GM11168 (cell line): ENCODE measurements at regions not wholly inside any gene's neighbourhood (a gene's known extent, or its start where the extent isn't known, plus 50 kb on each side); places are given as distances from the start of the nearest gene placed in this dataset.

Experiments used
- in situ Hi-C: fragments of 300-500 bp; cut with MboI; formaldehyde crosslinking; loops from one replicate; pipeline ENCODE4 v1.12.0; 2022; ENCODE audit warnings: low sequenced_read_pairs; ENCODE audit not compliant: unreplicated experiment

DNA sequence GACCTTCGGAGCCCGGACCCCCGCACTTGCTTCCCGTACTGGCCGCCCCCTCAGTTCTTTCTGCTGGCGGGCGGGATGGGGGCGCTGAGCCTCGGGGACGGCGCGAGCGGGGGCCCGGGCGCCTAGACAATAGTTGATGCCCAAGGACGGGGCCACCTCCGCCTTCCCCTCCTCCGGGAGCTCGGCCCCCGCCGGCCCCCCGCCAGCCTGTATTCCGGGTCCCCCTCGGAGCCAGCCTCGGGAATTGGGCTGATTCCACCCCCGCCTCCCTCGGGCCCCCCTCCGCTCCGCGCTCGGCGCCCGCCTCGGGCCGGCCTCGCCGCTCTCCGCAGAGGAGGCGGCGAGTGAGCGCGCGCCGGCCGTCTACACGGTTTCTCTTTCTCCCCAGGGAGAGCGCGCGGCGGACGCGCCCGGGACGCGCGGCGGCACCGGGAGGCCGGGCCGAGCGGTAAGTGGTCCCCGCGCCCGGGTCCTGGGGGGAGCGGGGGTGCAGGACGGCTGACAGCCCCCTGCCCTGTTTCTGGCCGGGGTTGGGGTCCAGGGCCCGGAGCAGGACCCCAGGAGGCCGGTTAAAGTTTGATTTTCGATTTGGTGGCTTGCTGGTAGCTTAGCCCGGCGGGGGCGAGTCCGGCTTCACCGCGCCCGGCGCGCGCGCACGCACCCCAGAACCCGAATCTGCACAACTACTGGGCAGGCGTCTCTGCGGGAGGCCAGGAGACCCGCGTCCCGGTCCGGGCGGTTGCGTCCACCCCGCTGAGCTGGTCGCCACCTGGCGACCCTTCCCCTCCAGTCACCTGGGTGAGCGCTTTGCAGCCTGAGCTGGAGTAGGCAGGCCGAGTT is 413.7 kb downstream of the PCNX1 start:
- in situ Hi-C loops: no loop called here

GRCh38 chr14:71321574-71322315 is 414.5 kb downstream of the PCNX1 start:
- in situ Hi-C loops: no loop called here

DNA sequence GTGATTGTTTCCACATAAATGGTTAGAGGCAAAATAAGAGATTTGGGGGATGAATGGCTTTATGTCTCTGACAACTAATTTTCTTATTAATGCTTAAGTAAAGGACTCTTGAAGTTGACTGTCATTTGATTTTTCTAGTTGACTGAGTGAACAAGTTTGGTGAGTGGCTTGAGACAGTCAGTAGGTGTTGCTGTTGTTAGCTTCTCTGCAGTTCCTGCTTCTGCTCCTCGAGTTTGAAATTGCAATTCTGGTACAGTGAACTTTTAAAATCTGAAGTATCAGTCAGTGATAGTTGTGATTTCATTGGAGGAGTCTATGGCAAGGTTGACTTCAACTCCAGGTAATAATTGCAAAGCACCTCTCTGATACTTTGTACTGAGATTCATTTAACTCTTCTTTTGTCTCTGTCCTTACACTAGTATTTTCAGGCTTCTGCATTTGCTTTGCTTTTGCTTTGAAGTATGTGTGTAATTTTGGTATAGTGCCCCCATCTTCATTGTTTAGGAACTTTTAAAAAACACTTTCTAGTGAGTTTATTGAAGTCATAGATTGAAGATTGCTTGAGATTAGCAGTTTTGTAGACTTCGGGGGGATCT is 415.5 kb downstream of the PCNX1 start:
- in situ Hi-C loops: no loop called here

DNA sequence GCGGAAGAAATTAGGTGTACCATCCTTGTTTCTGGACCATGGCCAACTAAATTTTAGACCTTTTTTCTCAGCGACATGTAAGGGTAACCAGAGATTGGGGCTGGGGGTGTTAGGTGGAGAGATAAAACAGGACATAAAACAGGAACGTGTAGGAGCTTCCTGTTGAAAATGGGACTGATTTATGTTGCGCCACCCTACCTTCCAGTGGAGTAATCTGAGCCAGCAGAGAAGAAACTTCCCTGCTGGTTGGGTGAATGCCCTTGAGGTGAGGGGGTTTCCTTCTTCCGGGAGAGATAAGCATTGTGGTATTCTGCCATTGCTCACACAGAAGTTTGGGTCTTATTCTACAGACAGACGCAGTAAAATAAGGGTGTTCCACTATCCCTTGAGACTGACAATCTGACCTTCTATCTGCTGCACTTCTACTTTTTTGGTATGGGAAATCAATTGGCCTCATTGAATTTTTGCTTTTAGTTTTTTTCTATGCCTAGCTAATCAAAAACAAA is 417.6 kb downstream of the PCNX1 start:
- in situ Hi-C loops: loop anchor here (5.0 kb wide), 1 partner anchor 67 kb away; no protein-coding TSS in a partner anchor

GRCh38 chr14:71327691-71328090 is 420.4 kb downstream of the PCNX1 start:
- in situ Hi-C loops: loop anchor here (5.0 kb wide), 1 partner anchor 65 kb away; no protein-coding TSS in a partner anchor

- in situ Hi-C loops: loop anchor here (5.0 kb wide), 1 partner anchor 64 kb away; no protein-coding TSS in a partner anchor
Measured at GRCh38 chr14:71328183-71328582, 420.9 kb downstream of the PCNX1 start.

GRCh38 chr14:71328954-71329353 is 421.7 kb downstream of the PCNX1 start:
- in situ Hi-C loops: loop anchor here (5.0 kb wide), 1 partner anchor 63 kb away; no protein-coding TSS in a partner anchor

GRCh38 chr14:71331403-71331802 is 424.1 kb downstream of the PCNX1 start:
- in situ Hi-C loops: no loop called here

- in situ Hi-C loops: no loop called here
Measured at GRCh38 chr14:71332476-71332875, 425.2 kb downstream of the PCNX1 start.

GRCh38 chr14:71333705-71334104 is 426.4 kb downstream of the PCNX1 start:
- in situ Hi-C loops: no loop called here

DNA sequence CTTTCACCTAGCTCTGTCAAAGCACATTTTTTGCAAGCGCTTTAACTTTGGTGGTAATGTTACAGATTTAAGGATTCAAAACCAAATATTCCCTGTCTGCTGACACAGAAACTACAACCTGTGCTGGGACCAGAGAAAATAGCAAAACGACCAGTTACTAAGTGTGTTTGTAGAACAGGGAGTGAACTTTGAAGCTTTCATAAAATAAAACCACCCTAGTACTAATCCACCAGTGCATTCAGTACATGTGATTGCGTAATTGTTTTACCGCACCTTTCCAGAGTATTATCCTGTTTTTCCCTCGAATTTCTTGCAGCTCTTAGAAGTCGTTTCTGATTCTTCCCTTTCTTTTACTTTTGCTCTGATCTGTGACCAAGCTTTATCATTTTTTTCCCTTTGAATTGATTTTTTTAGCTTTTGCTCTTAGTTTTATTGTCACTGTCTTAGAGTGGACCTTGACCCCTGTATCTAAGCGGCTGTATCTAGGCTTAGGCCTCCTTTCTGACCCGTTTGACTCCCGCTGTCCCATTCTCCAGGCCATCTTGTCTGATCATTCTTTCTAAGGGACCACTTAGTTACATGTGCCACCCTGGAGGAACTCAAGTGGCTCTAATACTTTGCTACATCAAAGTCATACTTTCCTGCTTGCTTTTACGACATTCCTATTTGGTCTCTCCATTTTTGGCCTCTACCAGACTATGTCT is 429.4 kb downstream of the PCNX1 start:
- in situ Hi-C loops: no loop called here

DNA sequence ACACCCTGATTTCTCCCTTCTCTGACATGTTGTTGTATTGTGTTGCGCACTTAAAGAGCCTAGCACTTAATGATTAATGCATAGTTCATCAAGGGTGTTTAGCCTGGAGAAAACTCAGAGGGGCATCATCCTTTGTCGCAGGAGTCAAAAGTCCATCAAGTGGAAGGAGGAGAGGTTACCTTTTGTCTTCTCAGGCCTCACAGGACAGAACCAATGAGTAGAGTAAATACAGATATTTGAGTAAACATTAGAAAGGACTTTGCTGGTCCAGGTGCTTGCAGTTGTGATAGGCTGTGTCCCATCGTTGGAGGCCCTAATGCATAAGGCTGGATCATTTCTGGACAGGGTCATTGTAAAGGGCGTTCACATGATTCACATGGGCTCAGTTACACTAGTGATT is 430.9 kb downstream of the PCNX1 start:
- in situ Hi-C loops: no loop called here

DNA sequence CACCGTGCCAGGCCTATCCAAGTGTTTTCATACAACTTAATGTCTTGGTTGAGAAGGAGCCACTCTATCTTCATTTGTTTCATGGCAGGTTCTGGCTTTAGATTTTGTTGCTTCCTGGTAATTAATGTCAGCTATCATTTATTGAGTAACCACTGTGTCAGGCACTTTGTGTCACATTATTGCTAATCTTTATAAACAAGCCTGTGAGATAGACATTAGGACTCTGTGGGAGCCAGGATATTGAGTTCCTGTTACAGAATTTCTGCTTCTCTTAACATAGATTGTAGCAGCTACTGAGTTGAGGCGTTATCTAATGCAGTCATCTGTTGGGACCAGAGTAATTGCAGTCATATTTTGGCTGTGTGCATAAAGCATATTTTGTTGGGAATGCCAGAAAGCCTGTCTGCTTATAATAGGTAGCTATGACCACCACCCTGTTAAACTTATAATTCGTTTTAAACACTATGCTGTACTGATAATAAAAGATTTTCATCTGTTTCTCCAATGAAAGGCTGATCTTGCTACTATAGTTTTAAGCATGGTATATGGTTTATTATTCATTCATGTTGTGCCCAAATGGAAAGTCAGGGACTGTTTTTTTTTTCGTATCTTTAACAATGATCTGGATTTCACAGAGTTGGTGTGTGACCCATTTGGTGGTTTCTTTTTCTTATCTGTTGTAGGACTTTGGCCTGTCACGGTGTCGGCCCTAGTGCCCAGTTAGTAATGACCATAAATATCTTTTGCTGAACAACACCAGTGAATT is 432.6 kb downstream of the PCNX1 start:
- in situ Hi-C loops: no loop called here

- in situ Hi-C loops: no loop called here
Measured at GRCh38 chr14:71341156-71341555, 433.9 kb downstream of the PCNX1 start.

DNA sequence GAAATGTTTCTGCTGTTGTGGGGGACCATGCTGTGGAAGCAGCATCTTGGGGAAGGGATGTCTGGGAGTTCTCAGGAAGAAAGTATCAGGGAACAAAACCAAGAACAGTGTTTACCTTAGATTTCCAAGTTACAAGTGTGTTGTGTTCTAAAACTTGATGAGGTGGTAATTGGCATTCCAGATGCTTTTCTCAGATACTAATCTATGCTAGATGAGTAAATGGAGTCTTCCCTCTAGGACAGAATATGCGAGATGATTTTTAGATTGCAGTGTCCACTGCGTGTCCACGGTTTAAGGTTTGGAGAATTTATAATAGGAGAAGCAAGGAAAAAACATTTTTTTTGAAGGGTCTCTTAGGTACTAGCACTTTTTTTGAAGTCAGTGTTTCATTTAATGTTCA is 436.5 kb downstream of the PCNX1 start:
- in situ Hi-C loops: no loop called here

DNA sequence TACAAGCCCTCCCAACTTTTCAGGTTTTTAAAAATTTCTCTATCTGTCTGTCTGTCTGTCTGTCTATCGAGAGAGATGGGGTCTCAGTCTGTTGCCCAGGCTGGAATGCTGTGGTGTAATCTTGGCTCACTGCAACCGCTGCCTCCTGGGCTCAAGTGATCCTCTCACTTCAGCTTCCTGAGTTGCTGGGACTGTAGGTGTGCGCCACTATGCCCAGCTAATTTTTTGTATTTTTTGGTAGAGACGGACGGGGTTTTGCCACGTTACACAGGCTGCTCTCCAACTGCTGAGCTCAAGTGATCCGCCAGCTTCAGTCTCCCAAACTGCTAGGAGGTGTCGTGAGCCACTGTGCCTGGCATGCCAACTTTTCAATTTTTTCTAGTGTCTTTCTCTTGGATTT is 437.2 kb downstream of the PCNX1 start:
- in situ Hi-C loops: no loop called here

DNA sequence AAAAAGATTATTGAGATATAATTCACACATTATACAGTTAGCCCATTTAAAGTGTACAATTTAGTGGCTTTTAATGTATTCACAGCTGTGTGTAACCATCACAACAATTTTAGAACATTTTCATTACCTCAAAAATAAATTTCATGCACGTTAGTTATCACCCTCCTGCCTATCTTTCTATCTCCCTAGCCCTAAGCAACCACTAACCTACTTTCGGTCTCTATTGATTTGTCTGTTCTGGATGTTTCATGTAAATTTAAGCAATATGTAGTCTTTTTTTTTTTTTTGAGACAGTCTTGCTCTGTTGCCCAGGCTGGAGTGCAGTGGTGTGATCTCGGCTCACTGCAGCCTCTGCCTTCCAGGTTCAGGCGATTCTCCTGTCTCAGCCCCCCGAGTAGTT is 439.4 kb downstream of the PCNX1 start:
- in situ Hi-C loops: no loop called here

GRCh38 chr14:71348394-71348793 is 441.1 kb downstream of the PCNX1 start:
- in situ Hi-C loops: no loop called here

DNA sequence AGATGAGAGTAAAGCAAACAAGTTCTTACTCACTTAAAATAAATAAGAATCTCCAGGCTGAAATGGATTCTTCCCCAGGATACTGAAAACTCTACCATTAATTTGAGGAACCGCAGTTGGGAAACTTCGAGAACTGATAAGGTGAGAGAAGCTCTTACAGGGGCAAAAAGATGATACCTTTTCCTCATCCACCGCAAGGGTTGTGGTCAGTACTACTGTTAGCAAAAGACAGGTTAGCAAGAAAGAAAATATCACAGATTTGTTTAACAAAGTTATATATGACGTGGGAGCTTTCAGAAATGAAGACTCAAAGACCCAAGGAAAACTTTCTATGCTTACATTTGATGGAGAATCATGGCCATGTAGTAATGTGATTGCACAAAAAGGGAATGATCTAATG is 441.6 kb downstream of the PCNX1 start:
- in situ Hi-C loops: no loop called here
